Hepatocyte (in vitro differentiated cells): ENCODE measurements at regions not wholly inside any gene's neighbourhood (a gene's known extent, or its start where the extent isn't known, plus 50 kb on each side); places are given as distances from the start of the nearest gene placed in this dataset.

Source experiments
- DNase-seq: peaks from one replicate; pipeline ENCODE4 v3.0.0-alpha.2; 2016; ENCODE audit warnings: low spot score
- H2AFZ ChIP-seq: fragments of 200-600 bp; sonication (generic); 2 replicates; pipeline ENCODE4 v1.6.0; 2016; ENCODE audit warnings: antibody characterized with exemption, mild to moderate bottlenecking
- H3K27ac ChIP-seq: fragments of 200-600 bp; sonication (generic); 2 replicates; pipeline ENCODE4 v1.5.1; 2016; ENCODE audit warnings: mild to moderate bottlenecking
- H3K27me3 ChIP-seq: fragments of 200-600 bp; sonication (generic); 2 replicates; pipeline ENCODE4 v1.6.1; 2016
- H3K36me3 ChIP-seq: fragments of 200-600 bp; sonication (generic); replicated peaks from 2 replicates; pipeline ENCODE4 v1.5.1; 2016; ENCODE audit warnings: low read depth; ENCODE audit not compliant: insufficient read depth
- H3K4me1 ChIP-seq: fragments of 200-600 bp; sonication (generic); 2 replicates; pipeline ENCODE4 v1.5.1; 2016; ENCODE audit warnings: mild to moderate bottlenecking, moderate library complexity; ENCODE audit not compliant: insufficient read depth
- H3K4me2 ChIP-seq: fragments of 200-600 bp; sonication (generic); 2 replicates; pipeline ENCODE4 v1.6.0; 2016
- H3K4me3 ChIP-seq: fragments of 200-600 bp; sonication (generic); 2 replicates; pipeline ENCODE4 v1.5.1; 2016; ENCODE audit warnings: mild to moderate bottlenecking
- H3K79me2 ChIP-seq: fragments of 200-600 bp; sonication (generic); 2 replicates; pipeline ENCODE4 v1.6.0; 2017; ENCODE audit warnings: mild to moderate bottlenecking
- H3K9me2 ChIP-seq: fragments of 200-600 bp; sonication (generic); replicated peaks from 2 replicates; pipeline ENCODE4 v1.6.0; 2017; ENCODE audit warnings: mild to moderate bottlenecking; ENCODE audit not compliant: insufficient read depth
- H3K9me3 ChIP-seq: fragments of 200-600 bp; sonication (generic); 2 replicates; pipeline ENCODE4 v1.5.1; 2016; ENCODE audit warnings: low read depth, mild to moderate bottlenecking
- H4K20me1 ChIP-seq: fragments of 200-600 bp; sonication (generic); 2 replicates; pipeline ENCODE4 v1.6.0; 2016; ENCODE audit warnings: mild to moderate bottlenecking; ENCODE audit not compliant: insufficient read depth, poor library complexity, severe bottlenecking
- EZH2 ChIP-seq: fragments of 200-600 bp; sonication (generic); IDR thresholded peaks from 2 replicates; pipeline ENCODE4 v1.6.1; 2016; ENCODE audit warnings: antibody characterized with exemption, mild to moderate bottlenecking, borderline replicate concordance
- EZH2phosphoT487 ChIP-seq: fragments of 200-600 bp; sonication (generic); IDR thresholded peaks from one replicate; pipeline ENCODE4 v1.6.1; 2018; ENCODE audit warnings: antibody characterized with exemption, mild to moderate bottlenecking, low read depth, moderate library complexity; ENCODE audit not compliant: unreplicated experiment, severe bottlenecking
- WGBS: methylation state at CpG from one replicate; pipeline ENCODE4 v1.1.6; 2016; ENCODE audit warnings: low lambda C conversion rate; ENCODE audit errors: missing lambda C conversion rate; 5-methylcytosine and 5-hydroxymethylcytosine counted together
- TF ChIP-seq, protein P1 (sequence below): fragments of 200-600 bp; sonication (generic); IDR thresholded peaks from 2 replicates; pipeline ENCODE4 v1.5.1; 2016; ENCODE audit warnings: antibody characterized with exemption, mild to moderate bottlenecking; ENCODE audit not compliant: poor library complexity

DNA sequence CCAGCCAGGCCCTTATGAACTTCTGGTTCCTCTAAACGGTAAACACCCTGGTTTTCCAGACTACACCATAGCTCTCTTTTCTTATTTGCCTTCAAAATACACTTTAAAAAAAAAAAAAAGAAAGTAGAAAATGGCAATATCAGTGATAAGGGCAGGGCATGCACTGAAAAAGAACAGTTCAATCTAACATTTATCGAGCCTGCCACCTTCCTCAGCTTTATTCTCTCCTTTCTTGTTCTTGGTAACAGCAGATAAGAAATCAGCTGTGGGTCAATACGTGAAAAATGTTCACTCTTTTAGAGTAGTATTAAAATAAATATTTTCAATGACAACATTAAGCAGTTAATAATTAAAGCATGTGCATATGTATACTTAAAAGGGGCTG is 83.1 kb upstream of the ZNF648 start:
- Histone ChIP-seq H3K79me2 (no peaks in the 10 kb centered on the region), H3K4me3 (no peak overlapping the region), H4K20me1 (no peaks in the 10 kb centered on the region), H3K27me3 (no peaks in the 10 kb centered on the region), H3K36me3 (no peaks in the 10 kb centered on the region), H3K4me1 (peaks cover 24% of the 10 kb centered on the region), H3K9me2 (no peaks in the 10 kb centered on the region), H3K9me3 (no peaks in the 10 kb centered on the region), H3K27ac (peak overlapping the region; percentile 93), H2AFZ (no peak overlapping the region), H3K4me2 (peak overlapping the region; percentile 12)
- TF ChIP-seq EZH2 = no peak
- TF ChIP-seq, protein P1, sequence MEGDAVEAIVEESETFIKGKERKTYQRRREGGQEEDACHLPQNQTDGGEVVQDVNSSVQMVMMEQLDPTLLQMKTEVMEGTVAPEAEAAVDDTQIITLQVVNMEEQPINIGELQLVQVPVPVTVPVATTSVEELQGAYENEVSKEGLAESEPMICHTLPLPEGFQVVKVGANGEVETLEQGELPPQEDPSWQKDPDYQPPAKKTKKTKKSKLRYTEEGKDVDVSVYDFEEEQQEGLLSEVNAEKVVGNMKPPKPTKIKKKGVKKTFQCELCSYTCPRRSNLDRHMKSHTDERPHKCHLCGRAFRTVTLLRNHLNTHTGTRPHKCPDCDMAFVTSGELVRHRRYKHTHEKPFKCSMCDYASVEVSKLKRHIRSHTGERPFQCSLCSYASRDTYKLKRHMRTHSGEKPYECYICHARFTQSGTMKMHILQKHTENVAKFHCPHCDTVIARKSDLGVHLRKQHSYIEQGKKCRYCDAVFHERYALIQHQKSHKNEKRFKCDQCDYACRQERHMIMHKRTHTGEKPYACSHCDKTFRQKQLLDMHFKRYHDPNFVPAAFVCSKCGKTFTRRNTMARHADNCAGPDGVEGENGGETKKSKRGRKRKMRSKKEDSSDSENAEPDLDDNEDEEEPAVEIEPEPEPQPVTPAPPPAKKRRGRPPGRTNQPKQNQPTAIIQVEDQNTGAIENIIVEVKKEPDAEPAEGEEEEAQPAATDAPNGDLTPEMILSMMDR = no peak
- no peak for TF ChIP-seq EZH2phosphoT487
- no peak for DNase-seq
- WGBS = 38% methylated on average over 3 of the region's 3 CpGs

DNA sequence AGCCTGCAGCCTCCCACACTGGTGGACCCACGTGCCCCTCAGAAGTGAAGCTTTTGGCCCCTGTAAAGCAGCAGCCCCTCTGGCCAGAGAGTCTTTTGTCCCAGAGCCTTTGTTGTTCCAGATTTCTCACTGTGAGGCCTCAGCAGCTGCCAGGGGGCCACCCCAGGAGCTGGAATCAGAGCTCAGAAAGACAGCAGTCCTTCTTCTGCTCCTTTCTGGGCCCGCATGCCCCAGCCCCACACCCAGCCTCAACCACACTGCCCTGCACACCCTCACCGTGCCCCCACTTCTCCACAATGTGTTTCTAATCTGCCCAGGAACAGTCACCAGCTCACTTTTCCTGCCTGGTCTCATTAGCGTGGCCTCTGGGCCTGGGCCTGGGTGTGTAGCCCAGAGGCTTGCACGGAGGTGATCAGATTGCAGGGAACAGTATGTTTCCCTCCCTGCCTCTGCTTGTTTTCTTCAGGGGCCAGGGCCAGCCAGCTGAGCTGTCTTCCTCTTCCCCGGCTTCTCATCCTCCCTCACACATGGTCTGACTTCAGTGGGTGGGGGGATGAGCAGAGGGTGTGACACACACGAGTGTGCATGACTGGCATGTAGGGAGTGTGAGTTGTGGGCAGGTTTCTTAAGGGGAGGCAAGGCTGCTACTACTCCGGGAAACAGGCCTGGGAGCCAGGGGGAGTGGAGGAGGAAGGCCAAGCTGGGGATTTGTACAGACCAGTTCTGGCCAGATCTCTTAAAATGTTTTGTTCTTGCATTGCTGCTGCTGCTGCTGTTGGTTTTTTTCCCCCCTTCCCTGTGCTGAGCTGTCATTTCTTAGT is 82.5 kb upstream of the ZNF648 start:
- Histone ChIP-seq H3K9me3 (no peaks in the 10 kb centered on the region), H3K27me3 (no peaks in the 10 kb centered on the region), H3K9me2 (no peaks in the 10 kb centered on the region), H3K4me3 (no peak overlapping the region), H3K4me2 (peak overlapping the region; percentile 17), H3K27ac (peak overlapping the region; percentile 93), H3K4me1 (peaks cover 24% of the 10 kb centered on the region), H3K79me2 (no peaks in the 10 kb centered on the region), H3K36me3 (no peaks in the 10 kb centered on the region), H4K20me1 (no peaks in the 10 kb centered on the region), H2AFZ (peak overlapping the region; percentile 34)
- peak; percentile 84 for DNase-seq
- 20% methylated on average over 8 of the region's 8 CpGs for WGBS
- TF ChIP-seq, protein P1 = no peak
- TF ChIP-seq EZH2phosphoT487 (no peak), EZH2 (no peak)

DNA sequence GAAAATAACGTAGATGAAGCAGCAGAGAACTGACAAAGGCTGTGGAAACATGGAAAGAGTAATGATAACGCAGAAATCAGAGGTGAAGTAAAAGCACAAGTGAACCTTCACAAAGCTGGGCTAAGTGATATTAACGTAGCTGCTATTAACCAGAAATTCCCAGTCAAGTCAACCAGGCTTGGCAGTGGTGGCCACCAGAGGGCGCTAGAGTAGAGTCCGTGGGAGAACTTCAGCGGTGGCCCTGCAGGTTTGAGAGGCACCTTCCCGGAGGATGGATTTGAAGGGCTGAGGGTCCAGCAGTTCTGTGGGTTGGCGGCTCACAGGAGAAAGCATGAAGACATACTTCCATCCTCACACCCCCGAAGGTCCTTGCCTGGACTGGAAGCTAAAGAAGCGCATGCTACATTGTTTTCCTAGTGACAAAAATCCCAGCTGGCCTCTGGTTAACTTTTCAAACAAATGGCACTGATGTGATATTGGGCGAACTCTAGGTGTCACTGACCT is 81.7 kb upstream of the ZNF648 start:
- no peaks in the 10 kb centered on the region for H3K9me3 ChIP-seq
- no peak for TF ChIP-seq EZH2phosphoT487
- TF ChIP-seq, protein P1 = peak; percentile 96
- no peak for TF ChIP-seq EZH2
- H2AFZ ChIP-seq = no peak overlapping the region
- DNase-seq = peak; percentile 94
- no peaks in the 10 kb centered on the region for H3K9me2 ChIP-seq
- no peak overlapping the region for H3K4me2 ChIP-seq
- 22% methylated on average over 11 of the region's 11 CpGs for WGBS
- no peaks in the 10 kb centered on the region for H4K20me1 ChIP-seq
- no peaks in the 10 kb centered on the region for H3K79me2 ChIP-seq
- H3K4me3 ChIP-seq = no peak overlapping the region
- peak overlapping the region; percentile 93 for H3K27ac ChIP-seq
- no peaks in the 10 kb centered on the region for H3K36me3 ChIP-seq
- H3K27me3 ChIP-seq = no peaks in the 10 kb centered on the region
- peaks cover 24% of the 10 kb centered on the region for H3K4me1 ChIP-seq
